ENCODE measurements at regions not wholly inside any gene's neighbourhood (a gene's known extent, or its start where the extent isn't known, plus 50 kb on each side); places are given as distances from the start of the nearest gene placed in this dataset.
A peak's percentile ranks its signal among the peaks of the same experiment; 100 is the strongest.

DNA sequence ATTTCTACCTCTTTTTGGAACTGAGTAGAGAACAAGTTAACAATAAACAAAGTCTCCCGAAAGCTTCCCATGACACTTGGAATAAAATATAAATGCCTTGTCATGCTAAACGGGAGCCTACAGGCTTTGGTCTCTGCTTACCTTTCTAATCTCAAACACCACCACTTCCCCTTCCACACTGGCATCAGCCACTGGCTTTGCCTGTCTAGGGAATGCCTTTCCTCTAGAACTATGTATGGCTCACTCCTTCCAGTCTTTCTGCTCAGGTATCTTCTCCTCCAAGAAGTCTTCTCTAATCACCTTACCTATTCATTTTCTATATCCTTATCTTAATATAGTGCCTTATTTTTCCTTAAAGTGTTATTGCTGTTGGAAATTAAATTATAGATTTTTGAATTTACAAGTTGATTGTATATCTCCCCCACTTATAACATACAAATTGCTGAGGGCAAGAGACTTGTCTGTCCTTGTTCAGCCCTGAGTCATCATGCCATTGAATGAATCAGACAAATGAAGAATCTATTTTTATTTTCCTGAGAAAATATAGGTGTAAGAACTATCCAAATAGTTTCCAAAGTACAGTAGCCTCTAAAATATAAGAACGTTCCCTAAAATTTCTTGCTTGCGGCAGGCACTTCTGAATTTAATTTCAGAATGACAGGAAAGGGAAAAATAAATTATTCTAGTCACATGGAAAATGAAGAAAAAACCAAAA, 119.2 kb downstream of the TM2D1 start:
- BruUV-seq (replicated peaks): no TSS peak

DNA sequence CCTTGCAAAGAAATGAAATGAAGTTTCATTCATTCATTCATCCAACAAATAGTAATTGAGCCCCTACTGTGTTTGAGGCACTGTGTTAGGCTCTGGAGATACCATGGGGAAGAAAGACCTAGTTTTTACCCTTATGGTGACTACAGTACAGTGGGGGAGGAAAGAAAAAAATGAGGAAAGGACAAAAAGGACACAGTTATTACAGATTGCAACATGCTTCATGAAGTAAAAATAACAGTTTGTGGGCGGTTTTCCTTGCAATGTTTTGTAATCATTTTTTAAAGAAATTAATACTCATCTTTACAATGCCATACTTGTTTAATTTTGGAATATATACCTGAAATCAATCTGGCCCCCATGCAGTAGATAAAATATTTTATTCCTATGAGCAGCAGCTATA, 120.3 kb downstream of the TM2D1 start:
- Histone ChIP-seq H3K27me3 (ENCODE audit: low read length) (no peaks in the 10 kb centered on the region), H3K36me3 (ENCODE audit: low read depth, low read length) (no peaks in the 10 kb centered on the region), H2AFZ (ENCODE audit: low read length) (no peak overlapping the region), H3K9me2 (replicated peaks; ENCODE audit: low read length) (no peaks in the 10 kb centered on the region), H3K4me2 (ENCODE audit: low read length) (no peak overlapping the region), H3K9me3 (ENCODE audit: low read length) (no peaks in the 10 kb centered on the region), H3K4me3 (ENCODE audit: low read length) (no peak overlapping the region), H3K9ac (ENCODE audit: low read length) (no peak overlapping the region), H3K27ac (ENCODE audit: low read length) (no peak overlapping the region), H3K79me2 (ENCODE audit: low read length) (no peaks in the 10 kb centered on the region), H3F3A (ENCODE audit: low read length, unreplicated experiment) (no peaks in the 10 kb centered on the region), H4K20me1 (ENCODE audit: low read length) (no peaks in the 10 kb centered on the region), H3K4me1 (ENCODE audit: insufficient read depth, low read length) (peaks cover 16% of the 10 kb centered on the region)
- intact Hi-C loops (cut with micrococcal nuclease): loop anchor here (5.0 kb wide), 1 partner anchor 248 kb away; no protein-coding TSS in a partner anchor
- ChIA-PET CTCF (no interaction called here), POLR2A (ENCODE audit: unreplicated experiment) (no interaction called here)
- no TSS peak for BruUV-seq (replicated peaks)
- DNase-seq: no peak
- ATAC-seq: no peak
- TF ChIP-seq, protein P1, sequence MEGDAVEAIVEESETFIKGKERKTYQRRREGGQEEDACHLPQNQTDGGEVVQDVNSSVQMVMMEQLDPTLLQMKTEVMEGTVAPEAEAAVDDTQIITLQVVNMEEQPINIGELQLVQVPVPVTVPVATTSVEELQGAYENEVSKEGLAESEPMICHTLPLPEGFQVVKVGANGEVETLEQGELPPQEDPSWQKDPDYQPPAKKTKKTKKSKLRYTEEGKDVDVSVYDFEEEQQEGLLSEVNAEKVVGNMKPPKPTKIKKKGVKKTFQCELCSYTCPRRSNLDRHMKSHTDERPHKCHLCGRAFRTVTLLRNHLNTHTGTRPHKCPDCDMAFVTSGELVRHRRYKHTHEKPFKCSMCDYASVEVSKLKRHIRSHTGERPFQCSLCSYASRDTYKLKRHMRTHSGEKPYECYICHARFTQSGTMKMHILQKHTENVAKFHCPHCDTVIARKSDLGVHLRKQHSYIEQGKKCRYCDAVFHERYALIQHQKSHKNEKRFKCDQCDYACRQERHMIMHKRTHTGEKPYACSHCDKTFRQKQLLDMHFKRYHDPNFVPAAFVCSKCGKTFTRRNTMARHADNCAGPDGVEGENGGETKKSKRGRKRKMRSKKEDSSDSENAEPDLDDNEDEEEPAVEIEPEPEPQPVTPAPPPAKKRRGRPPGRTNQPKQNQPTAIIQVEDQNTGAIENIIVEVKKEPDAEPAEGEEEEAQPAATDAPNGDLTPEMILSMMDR (conservative IDR thresholded peaks at IDR 0.05; ENCODE audit: low read depth, low read length): no peak
- TF ChIP-seq EZH2phosphoT487 (IDR thresholded peaks at IDR 0.05; ENCODE audit: borderline replicate concordance, low read length): no peak
- no peak for TF ChIP-seq EZH2 (IDR thresholded peaks at IDR 0.05; ENCODE audit: low read length, unreplicated experiment)

More for the DNA sequence above, 119.2 kb downstream of the TM2D1 start:
- no peaks in the 10 kb centered on the region for H3F3A ChIP-seq (ENCODE audit: low read length, unreplicated experiment)
- peaks cover 16% of the 10 kb centered on the region for H3K4me1 ChIP-seq (ENCODE audit: insufficient read depth, low read length)
- peak overlapping the region; percentile 42 for H3K27ac ChIP-seq (ENCODE audit: low read length)
- no peaks in the 10 kb centered on the region for H4K20me1 ChIP-seq (ENCODE audit: low read length)
- H3K9me3 ChIP-seq (ENCODE audit: low read length): no peaks in the 10 kb centered on the region
- no peaks in the 10 kb centered on the region for H3K9me2 ChIP-seq (replicated peaks; ENCODE audit: low read length)
- H3K27me3 ChIP-seq (ENCODE audit: low read length): no peaks in the 10 kb centered on the region
- H3K36me3 ChIP-seq (ENCODE audit: low read depth, low read length): no peaks in the 10 kb centered on the region
- intact Hi-C loops (cut with micrococcal nuclease): loop anchor here (5.0 kb wide), 1 partner anchor 247 kb away; no protein-coding TSS in a partner anchor
- peak overlapping the region; percentile 45 for H3K4me2 ChIP-seq (ENCODE audit: low read length)
- ChIA-PET CTCF (no interaction called here), POLR2A (ENCODE audit: unreplicated experiment) (no interaction called here)
- DNase-seq (peak; percentile 65), ATAC-seq (peak; percentile 70)
- H2AFZ ChIP-seq (ENCODE audit: low read length): peak overlapping the region; percentile 20; the same call in 1 of the 2 replicates
- TF ChIP-seq, protein P1 (conservative IDR thresholded peaks at IDR 0.05; ENCODE audit: low read depth, low read length): no peak
- no peak for TF ChIP-seq EZH2 (IDR thresholded peaks at IDR 0.05; ENCODE audit: low read length, unreplicated experiment)
- no peak for TF ChIP-seq EZH2phosphoT487 (IDR thresholded peaks at IDR 0.05; ENCODE audit: borderline replicate concordance, low read length)
- no peaks in the 10 kb centered on the region for H3K79me2 ChIP-seq (ENCODE audit: low read length)
- H3K4me3 ChIP-seq (ENCODE audit: low read length): no peak overlapping the region
- H3K9ac ChIP-seq (ENCODE audit: low read length): no peak overlapping the region; the same call in 1 of the 2 replicates

DNA sequence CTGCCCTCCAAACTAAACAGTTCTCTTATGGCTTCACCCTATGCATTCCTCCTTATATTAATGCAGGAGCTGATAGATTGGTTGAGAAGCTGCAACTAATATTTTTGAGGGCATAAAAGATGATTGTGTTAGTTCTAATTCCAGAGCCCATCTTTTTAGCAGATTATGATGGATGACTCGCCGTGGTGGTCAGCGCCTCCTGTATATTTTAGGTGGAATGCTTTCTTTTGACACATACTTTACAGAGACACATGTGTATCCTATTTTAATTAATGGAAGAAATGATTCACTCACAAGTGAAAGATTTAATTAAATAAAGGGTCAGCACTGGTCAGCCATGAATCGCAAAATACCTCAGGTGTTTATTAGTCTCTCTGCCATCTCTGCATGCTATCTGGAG, 120.7 kb downstream of the TM2D1 start:
- no peak for ATAC-seq
- no peaks in the 10 kb centered on the region for H3K27me3 ChIP-seq (ENCODE audit: low read length)
- H3K79me2 ChIP-seq (ENCODE audit: low read length): no peaks in the 10 kb centered on the region
- peaks cover 16% of the 10 kb centered on the region for H3K4me1 ChIP-seq (ENCODE audit: insufficient read depth, low read length)
- DNase-seq: no peak
- no peak overlapping the region for H3K4me3 ChIP-seq (ENCODE audit: low read length)
- no peak overlapping the region for H3K9ac ChIP-seq (ENCODE audit: low read length)
- H3K27ac ChIP-seq (ENCODE audit: low read length): no peak overlapping the region
- no peaks in the 10 kb centered on the region for H3K36me3 ChIP-seq (ENCODE audit: low read depth, low read length)
- no TSS peak for BruUV-seq (replicated peaks)
- POLR2A ChIA-PET (ENCODE audit: unreplicated experiment): no interaction called here
- H2AFZ ChIP-seq (ENCODE audit: low read length): no peak overlapping the region
- no peaks in the 10 kb centered on the region for H3K9me2 ChIP-seq (replicated peaks; ENCODE audit: low read length)
- CTCF ChIA-PET: no interaction called here
- intact Hi-C loops (cut with micrococcal nuclease): no loop called here
- H3F3A ChIP-seq (ENCODE audit: low read length, unreplicated experiment): no peaks in the 10 kb centered on the region
- no peaks in the 10 kb centered on the region for H3K9me3 ChIP-seq (ENCODE audit: low read length)
- TF ChIP-seq EZH2phosphoT487 (IDR thresholded peaks at IDR 0.05; ENCODE audit: borderline replicate concordance, low read length): no peak
- no peak for TF ChIP-seq EZH2 (IDR thresholded peaks at IDR 0.05; ENCODE audit: low read length, unreplicated experiment)
- TF ChIP-seq, protein P1 (conservative IDR thresholded peaks at IDR 0.05; ENCODE audit: low read depth, low read length): no peak
- no peak overlapping the region for H3K4me2 ChIP-seq (ENCODE audit: low read length)
- H4K20me1 ChIP-seq (ENCODE audit: low read length): no peaks in the 10 kb centered on the region
